Middle frontal gyrus (tissue), 1 donor: ENCODE measurements at regions not wholly inside any gene's neighbourhood (a gene's known extent, or its start where the extent isn't known, plus 50 kb on each side); places are given as distances from the start of the nearest gene placed in this dataset.

ENCODE experiments used
- DNase-seq: peaks from one replicate; pipeline ENCODE4 v3.0.0-alpha.2; 2015; ENCODE audit warnings: low spot score; ENCODE audit errors: extremely low spot score

DNA sequence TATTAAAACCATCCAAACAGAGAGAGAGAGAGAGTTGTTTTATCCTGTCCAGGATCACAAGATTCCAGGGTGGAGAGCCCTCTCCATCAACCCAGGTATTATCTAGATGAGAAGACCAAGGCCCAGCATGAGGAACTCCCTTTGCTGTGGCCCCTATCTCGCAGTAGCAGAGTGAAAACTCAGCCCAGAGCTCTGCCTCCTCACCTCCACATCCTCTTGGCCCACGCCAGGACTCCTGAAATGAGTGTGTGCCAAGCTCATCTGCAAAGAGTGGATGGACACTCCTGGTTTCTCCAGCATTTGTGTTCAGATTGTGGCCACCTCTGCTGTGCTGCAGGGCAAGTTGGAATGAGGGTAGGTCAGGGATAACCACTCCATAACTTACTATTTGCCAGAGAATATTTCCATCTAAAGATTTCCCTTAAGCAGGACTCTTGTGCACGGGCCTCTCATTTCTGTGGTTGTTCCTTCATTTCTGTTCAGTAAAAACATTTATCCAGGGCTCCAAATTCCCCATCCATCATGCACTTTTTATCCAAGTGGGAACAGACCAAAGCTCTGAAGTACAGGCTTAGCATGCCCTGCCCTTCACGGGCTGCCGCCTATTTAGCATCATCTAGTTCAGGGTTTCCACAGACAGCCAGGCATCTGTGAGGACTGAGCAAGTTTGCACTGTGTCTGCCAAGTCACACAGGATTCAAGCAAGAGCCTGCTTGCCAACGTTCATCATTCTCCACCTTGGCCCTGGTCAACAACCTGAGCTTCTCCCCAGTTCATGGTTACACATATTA is 583.2 kb upstream of the ID2 start:
- no peak for DNase-seq

- no peak for DNase-seq
Measured at GRCh38 chr2:8099267-8099582, 582.6 kb upstream of the ID2 start.

DNA sequence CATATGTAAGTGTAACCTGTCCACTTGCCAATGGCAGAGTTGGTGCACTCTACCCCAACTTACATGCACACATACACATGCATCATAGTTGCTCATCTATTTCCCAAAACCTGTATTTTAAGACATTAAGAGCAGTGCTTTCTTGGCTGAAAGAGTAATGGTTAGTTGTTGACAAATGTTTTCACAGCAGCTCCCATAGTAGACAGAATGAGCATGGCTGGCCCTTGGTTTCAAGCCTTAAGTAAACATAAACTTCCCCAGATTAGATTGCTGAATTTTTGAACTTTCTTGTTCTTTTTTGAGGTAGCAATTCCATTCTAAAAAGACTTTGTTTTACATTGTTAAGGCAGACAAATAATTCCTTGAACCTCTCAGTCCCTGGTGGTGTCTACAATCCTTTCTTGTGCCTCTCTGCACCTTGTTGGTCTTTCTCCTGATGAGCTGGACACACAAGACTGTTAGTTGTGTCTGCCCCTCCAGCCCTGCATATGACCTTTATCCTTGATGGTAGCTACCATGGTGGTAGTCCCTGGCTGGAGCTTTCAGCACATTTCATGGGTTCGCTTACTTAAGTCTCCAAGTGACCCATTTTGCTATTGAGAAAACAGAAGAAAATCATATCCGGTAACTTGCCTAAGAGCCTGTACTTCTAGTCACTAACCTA is 580.1 kb upstream of the ID2 start:
- DNase-seq, result no peak

DNA sequence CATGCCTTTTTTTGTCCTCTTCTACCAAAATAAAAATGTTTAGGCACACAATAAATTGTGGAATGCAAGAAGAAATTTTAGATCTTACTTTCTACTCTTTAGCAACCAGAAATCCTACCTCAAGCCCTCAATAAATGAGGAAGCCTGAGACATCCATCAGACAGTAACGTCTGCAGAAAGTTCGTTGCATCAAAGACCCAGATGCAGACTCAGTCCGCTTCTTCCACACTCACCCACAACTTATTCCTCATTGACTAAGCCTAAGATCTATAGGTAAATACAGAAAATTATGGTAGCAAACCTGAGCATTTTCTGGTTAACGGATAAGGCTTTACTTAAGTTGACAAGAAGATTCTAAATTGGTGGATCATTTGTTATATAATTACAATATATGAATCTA is 579.4 kb upstream of the ID2 start:
- no peak for DNase-seq

GRCh38 chr2:8103085-8103708 is 578.7 kb upstream of the ID2 start:
- DNase-seq, result no peak

DNA sequence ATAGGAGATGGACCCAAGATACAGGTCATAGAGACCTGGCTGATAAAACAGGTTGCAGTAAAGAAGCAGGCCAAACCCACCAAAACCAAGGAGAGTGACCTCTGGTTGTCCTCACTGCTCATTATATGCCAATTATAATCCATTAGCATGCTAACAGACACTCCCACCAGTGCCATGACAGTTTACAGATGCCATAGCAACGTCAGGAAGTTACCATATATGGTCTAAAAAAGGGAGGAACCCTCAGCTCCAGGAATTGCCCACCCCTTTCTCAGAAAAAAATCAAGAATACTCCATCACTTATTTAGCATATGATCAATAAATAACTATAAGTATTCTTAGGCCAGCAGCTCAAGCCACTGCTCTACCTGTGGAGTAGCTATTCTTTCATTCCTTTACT is 574.7 kb upstream of the ID2 start:
- DNase-seq, result no peak

- no peak for DNase-seq
Measured at GRCh38 chr2:8107621-8108378, 574.1 kb upstream of the ID2 start.

DNA sequence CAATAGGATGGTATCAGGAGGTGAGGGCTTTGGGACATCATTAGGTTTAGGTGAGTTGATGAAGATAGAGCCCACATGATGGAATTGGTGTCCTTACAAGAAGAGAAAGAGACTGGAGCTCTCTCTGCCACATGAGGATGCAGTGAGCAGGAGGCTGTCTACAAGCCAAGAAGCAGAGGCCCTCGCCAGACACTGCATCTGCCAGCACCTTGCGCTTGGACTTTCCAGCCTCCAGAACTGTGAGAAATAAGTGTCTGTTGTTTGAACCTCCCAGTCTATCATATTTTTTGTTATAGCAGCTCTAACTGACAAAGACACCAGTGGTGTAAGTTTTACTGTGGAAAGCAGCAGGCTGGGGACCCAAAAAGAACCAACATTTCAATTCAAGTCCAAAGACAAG is 571.1 kb upstream of the ID2 start:
- DNase-seq, result no peak

GRCh38 chr2:8111193-8111592 is 570.7 kb upstream of the ID2 start:
- no peak for DNase-seq

GRCh38 chr2:8115456-8115855 is 566.4 kb upstream of the ID2 start:
- DNase-seq, result no peak

DNA sequence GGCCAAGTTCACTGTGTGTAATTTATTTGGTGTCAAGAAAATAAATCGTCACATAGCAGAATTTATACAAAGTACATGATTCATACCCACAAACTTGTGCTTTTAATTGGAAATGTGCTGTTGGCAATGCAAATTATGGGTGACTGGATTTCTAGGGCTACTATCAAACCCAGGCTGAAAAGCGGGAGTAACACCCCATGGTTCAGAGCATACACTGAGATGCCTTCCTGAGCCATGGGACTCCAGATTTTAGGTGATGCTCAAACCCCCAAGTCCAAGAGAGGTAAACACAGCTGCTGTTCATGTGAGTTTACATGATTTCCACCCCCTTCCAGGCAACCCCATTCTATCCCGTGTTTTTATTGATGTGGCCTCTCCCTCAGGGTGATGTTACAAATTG is 565.9 kb upstream of the ID2 start:
- DNase-seq, result no peak

DNA sequence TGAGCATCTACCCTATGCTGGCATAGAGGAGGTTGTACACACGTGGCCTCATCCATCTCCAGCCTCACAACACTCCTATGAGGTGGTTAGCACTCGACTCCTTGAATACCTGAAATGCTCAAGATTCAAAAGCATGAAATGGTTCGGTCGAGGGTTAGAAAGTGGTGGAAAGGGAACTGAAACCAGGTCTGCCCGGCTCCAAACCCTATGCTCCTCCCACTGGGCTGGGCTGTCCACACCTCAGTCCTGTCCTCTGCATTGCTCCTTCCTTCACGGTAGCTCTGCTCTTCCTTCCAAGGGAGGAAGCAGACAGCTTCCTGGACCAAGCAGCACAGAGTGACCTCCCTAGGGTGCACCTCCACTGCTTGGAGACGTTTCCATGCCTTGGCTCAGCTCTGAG is 565.2 kb upstream of the ID2 start:
- no peak for DNase-seq

DNA sequence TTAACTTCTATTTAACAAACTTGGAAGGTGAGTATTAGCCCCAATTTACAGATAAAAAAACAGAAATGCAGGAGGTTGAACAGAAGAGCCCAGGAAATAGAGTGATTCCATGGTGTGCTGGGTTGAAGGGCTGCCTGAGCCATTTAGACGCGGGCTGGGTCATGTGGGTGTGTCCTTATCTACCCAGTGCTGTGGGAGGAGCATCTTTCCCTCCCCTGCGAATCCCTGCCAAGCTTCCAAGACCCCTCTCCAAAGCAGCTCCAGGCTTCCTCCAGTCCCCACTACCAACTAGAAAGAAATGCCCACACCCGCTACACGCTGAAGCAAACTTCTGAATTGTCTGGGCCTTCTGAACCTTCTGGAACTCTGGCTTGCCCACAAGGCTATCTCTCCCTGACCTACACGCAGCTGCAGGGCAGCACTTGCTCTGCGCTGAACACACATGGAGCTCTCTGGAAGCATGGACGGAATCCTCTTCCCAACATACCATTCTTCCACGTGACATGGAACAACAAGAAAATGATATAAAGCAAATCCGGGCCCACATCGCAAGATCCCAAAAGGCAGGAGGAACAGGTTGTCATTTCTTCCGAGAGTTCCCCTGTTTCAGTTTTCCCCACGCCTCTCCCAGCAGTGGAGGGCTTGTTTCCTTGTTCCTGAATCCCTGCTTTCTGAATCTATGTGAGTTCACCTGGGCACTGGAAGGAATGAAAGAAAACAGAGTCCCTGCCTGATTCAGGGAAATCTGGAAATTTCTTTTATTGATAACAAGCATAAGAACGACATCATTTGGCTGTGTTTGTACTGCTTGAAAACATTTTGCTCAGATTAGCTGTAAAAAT is 562.7 kb upstream of the ID2 start:
- no peak for DNase-seq

- no peak for DNase-seq
Measured at GRCh38 chr2:8119782-8120505, 561.9 kb upstream of the ID2 start.

- DNase-seq, result no peak
Measured at GRCh38 chr2:8120506-8120860, 561.4 kb upstream of the ID2 start.

GRCh38 chr2:8121022-8121825 is 560.6 kb upstream of the ID2 start:
- no peak for DNase-seq

DNA sequence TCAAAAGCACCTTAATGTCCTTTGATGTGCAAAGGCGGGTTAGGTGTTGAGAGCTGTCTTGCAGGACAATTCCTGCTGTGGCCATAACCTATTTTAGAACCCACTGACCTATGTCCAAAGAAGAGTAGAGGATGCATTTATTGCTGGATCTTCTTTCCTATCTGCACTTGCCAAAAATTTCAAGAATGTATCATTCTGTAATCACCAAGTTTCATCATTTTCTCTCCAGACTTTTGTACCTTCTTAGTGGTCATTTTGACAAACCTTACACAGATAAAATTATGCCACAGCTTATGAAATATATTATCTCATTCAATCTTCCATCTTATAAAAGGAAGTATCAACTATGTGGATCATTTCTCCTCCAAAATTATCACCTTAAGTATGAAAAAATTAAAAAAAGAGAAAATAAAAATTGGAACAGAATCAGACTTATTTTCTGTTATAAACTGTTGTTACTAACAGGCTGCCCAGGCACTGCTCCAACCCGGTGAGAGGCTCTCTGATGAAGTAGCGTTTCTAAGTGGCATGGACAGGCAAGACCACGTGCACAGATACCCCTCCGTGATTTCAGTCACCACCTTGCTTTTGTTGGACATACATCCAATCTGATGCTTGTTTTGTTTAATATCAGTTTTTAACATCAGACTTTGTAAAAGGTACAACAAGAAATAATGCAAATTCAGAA is 559.9 kb upstream of the ID2 start:
- DNase-seq, result no peak

DNA sequence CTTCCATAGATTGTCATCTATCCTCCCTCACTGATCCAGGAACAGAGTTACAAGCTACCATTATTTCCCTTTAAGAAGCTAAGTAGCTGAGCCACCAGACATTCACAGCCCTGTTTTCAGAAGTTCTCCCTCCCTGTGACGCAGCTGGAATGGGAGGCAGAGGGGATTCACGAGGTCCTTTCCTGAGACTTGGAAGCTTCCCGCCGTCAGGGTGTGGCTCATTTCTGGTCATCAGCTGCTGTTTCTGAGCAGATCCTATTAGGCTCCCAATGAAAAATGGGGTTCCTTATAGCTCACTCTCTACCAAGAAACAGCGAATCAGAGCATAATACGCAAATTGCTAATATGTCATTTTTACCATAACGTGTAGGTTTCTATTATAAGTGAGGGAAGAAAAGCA is 559.3 kb upstream of the ID2 start:
- no peak for DNase-seq

DNA sequence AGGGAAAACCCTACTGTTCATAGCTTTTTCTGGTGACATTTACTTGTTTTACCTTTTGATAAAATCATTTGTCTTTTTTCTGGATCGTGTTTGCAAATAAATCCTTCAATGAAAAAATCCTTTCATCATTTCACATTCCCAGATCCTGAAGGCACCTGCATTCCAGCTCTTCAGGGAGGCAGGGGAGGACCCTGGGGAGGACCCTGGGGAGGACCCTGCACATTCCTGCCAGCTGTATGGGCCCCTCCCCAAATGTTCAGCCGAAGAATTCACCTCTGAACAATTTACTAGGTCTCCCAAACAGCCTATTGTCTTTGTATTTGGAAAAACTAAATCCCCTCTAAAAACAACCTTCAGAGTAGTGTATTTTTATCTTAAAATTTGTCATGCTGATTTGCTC is 558.4 kb upstream of the ID2 start:
- no peak for DNase-seq
